ENCODE measurements at regions not wholly inside any gene's neighbourhood (a gene's known extent, or its start where the extent isn't known, plus 50 kb on each side); places are given as distances from the start of the nearest gene placed in this dataset.

DNA sequence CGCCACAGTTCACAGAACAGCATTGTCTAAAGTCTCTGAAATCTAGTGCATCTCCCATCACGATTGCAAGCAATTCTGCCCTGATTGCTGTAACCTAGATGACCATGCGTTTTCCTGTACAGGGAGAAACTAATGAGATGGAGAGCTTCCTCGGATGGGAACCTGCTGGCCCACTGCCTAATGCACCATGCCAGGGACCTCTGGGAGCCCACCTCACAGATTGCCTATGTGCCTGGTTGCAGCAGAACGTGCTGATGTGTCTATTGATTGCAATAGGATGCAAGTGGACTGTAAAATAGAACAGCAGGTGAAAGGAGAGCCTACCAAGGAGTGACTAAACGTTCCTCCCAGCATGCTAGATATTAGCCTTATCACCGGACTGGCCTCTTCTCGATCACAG is 141.0 kb upstream of the RAB12 start:
- TF ChIP-seq, protein P1, sequence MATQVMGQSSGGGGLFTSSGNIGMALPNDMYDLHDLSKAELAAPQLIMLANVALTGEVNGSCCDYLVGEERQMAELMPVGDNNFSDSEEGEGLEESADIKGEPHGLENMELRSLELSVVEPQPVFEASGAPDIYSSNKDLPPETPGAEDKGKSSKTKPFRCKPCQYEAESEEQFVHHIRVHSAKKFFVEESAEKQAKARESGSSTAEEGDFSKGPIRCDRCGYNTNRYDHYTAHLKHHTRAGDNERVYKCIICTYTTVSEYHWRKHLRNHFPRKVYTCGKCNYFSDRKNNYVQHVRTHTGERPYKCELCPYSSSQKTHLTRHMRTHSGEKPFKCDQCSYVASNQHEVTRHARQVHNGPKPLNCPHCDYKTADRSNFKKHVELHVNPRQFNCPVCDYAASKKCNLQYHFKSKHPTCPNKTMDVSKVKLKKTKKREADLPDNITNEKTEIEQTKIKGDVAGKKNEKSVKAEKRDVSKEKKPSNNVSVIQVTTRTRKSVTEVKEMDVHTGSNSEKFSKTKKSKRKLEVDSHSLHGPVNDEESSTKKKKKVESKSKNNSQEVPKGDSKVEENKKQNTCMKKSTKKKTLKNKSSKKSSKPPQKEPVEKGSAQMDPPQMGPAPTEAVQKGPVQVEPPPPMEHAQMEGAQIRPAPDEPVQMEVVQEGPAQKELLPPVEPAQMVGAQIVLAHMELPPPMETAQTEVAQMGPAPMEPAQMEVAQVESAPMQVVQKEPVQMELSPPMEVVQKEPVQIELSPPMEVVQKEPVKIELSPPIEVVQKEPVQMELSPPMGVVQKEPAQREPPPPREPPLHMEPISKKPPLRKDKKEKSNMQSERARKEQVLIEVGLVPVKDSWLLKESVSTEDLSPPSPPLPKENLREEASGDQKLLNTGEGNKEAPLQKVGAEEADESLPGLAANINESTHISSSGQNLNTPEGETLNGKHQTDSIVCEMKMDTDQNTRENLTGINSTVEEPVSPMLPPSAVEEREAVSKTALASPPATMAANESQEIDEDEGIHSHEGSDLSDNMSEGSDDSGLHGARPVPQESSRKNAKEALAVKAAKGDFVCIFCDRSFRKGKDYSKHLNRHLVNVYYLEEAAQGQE (IDR thresholded peaks at IDR 0.05; ENCODE audit: insufficient replicate concordance, low read depth), result no peak
- TF ChIP-seq, protein P2, sequence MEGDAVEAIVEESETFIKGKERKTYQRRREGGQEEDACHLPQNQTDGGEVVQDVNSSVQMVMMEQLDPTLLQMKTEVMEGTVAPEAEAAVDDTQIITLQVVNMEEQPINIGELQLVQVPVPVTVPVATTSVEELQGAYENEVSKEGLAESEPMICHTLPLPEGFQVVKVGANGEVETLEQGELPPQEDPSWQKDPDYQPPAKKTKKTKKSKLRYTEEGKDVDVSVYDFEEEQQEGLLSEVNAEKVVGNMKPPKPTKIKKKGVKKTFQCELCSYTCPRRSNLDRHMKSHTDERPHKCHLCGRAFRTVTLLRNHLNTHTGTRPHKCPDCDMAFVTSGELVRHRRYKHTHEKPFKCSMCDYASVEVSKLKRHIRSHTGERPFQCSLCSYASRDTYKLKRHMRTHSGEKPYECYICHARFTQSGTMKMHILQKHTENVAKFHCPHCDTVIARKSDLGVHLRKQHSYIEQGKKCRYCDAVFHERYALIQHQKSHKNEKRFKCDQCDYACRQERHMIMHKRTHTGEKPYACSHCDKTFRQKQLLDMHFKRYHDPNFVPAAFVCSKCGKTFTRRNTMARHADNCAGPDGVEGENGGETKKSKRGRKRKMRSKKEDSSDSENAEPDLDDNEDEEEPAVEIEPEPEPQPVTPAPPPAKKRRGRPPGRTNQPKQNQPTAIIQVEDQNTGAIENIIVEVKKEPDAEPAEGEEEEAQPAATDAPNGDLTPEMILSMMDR (IDR thresholded peaks at IDR 0.05; ENCODE audit: insufficient read depth, low read length), result no peak
- TF ChIP-seq POLR2AphosphoS5 (IDR thresholded peaks at IDR 0.05; ENCODE audit: low read depth), result no peak
- no peak for TF ChIP-seq SPI1 (IDR thresholded peaks at IDR 0.05; ENCODE audit: borderline replicate concordance, low read depth)

Measured in HL-60 (cell line).